Loucy (cell line): ENCODE measurements at regions not wholly inside any gene's neighbourhood (a gene's known extent, or its start where the extent isn't known, plus 50 kb on each side); places are given as distances from the start of the nearest gene placed in this dataset.

Source experiments
- EZH2phosphoT487 ChIP-seq: fragments of 200-600 bp; IDR thresholded peaks from 2 replicates; pipeline ENCODE4 v1.6.1; 2018; ENCODE audit warnings: antibody characterized with exemption, mild to moderate bottlenecking, moderate library complexity, borderline replicate concordance
- TF ChIP-seq, protein P1 (sequence below): fragments of 200-600 bp; sonication (generic); conservative IDR thresholded peaks from 2 replicates; pipeline ENCODE4 v1.5.1; 2014; ENCODE audit warnings: mild to moderate bottlenecking, antibody characterized with exemption, low read length

DNA sequence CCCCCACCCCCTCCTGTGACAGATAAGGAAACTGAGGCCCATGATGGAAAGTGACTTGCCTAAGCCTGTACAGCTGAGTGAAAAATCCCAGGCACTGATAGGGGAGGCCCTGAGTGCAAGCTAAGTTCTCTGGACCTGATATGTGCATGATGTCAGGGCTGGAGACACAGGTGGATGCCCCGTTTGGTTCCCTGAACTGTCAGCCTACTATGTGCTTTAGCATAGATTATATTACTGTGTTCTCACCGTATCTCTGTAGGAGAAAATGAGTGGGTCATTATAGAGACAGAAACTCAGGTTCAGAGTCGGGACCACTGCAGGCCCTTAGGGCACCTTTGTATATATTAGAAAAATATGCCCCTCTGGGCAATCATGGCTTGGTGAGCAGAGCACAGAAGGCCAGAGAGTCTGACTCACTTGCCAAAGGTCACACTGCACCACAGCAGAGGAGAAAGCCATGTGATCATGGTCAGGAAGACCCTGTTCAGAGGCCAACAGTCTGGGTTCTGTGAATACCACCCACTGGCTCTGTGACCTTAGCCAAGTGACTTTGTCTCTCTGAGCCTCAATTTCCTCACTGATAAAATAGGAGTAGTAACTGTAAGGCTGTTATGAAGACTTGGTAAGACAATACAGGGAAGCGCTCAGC is 145.8 kb upstream of the WNT4 start:
- TF ChIP-seq, protein P1, sequence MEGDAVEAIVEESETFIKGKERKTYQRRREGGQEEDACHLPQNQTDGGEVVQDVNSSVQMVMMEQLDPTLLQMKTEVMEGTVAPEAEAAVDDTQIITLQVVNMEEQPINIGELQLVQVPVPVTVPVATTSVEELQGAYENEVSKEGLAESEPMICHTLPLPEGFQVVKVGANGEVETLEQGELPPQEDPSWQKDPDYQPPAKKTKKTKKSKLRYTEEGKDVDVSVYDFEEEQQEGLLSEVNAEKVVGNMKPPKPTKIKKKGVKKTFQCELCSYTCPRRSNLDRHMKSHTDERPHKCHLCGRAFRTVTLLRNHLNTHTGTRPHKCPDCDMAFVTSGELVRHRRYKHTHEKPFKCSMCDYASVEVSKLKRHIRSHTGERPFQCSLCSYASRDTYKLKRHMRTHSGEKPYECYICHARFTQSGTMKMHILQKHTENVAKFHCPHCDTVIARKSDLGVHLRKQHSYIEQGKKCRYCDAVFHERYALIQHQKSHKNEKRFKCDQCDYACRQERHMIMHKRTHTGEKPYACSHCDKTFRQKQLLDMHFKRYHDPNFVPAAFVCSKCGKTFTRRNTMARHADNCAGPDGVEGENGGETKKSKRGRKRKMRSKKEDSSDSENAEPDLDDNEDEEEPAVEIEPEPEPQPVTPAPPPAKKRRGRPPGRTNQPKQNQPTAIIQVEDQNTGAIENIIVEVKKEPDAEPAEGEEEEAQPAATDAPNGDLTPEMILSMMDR: no peak
- no peak for TF ChIP-seq EZH2phosphoT487
